BLaER1 treated with 17β-estradiol and CSF1 and Interleukin-3, amounts not matched to agents 10 nM and 100 nM (cell line): ENCODE measurements at regions not wholly inside any gene's neighbourhood (a gene's known extent, or its start where the extent isn't known, plus 50 kb on each side); places are given as distances from the start of the nearest gene placed in this dataset.

Experiments used
- H3K27ac ChIP-seq, 11 experiments: shearing (Covaris generic); formaldehyde crosslinking; 2 replicates each; pipeline ENCODE4 v1.8.1; 2022
- H3K27me3 ChIP-seq, 11 experiments: shearing (Covaris generic); formaldehyde crosslinking; 2 replicates each; pipeline ENCODE4 v1.8.1; 2022
- H3K36me3 ChIP-seq, 11 experiments: shearing (Covaris generic); formaldehyde crosslinking; 2 replicates each; pipeline ENCODE4 v1.8.1; 2022
- H3K4me1 ChIP-seq, 10 experiments: shearing (Covaris generic); formaldehyde crosslinking; 2 replicates each; pipeline ENCODE4 v1.8.1; 2022
- H3K4me2 ChIP-seq, 11 experiments: shearing (Covaris generic); formaldehyde crosslinking; 2 replicates each; pipeline ENCODE4 v1.8.1; 2022
- H3K4me3 ChIP-seq, 10 experiments: shearing (Covaris generic); formaldehyde crosslinking; 2 replicates each; pipeline ENCODE4 v1.8.1; 2022
- H3K9ac ChIP-seq, 11 experiments: shearing (Covaris generic); formaldehyde crosslinking; 2 replicates each; pipeline ENCODE4 v1.8.1; 2022
- H3K9me3 ChIP-seq, 11 experiments: shearing (Covaris generic); formaldehyde crosslinking; replicated peaks in 1 of 11; 2 replicates each; pipeline ENCODE4 v1.8.1; 2022
- H4K20me1 ChIP-seq, 11 experiments: shearing (Covaris generic); formaldehyde crosslinking; 2 replicates each; pipeline ENCODE4 v1.8.1; 2022
- Cebpa-rat ChIP-seq, 11 experiments: shearing (Covaris generic); IDR thresholded peaks; 2 replicates each; pipeline ENCODE4 v1.8.1; 2022

- H3K27me3 ChIP-seq: no peaks in the 10 kb centered on the region
- TF ChIP-seq Cebpa-rat (IDR thresholded peaks at IDR 0.05): no peak
- peak overlapping the region in 1 of 11 experiments; percentile 2; a peak in 2 of 22 replicates for H3K27ac ChIP-seq
- H3K9ac ChIP-seq: no peak overlapping the region; a peak in 1 of 22 replicates
- H3K9me3 ChIP-seq: no peaks in the 10 kb centered on the region
- peak overlapping the region in 3 of 11 experiments; percentile 18 to 70 (median 64); a peak in 5 of 22 replicates for H3K4me2 ChIP-seq
- no peaks in the 10 kb centered on the region for H3K36me3 ChIP-seq
- no peaks in the 10 kb centered on the region for H4K20me1 ChIP-seq
- no peak overlapping the region for H3K4me3 ChIP-seq
- H3K4me1 ChIP-seq: peaks cover 0 to 81% (median 0%) of the 10 kb centered on the region in 10 experiments; a peak in 6 of 20 replicates
Measured at GRCh38 chr13:52950436-52950956, 78.1 kb upstream of the OLFM4 start.

- no peak overlapping the region for H3K4me3 ChIP-seq
- H4K20me1 ChIP-seq: no peaks in the 10 kb centered on the region
- TF ChIP-seq Cebpa-rat (IDR thresholded peaks at IDR 0.05): no peak
- no peak overlapping the region for H3K27ac ChIP-seq
- H3K27me3 ChIP-seq: no peaks in the 10 kb centered on the region
- H3K4me1 ChIP-seq: peaks cover 0 to 86% (median 0%) of the 10 kb centered on the region in 10 experiments; a peak in 6 of 20 replicates
- H3K4me2 ChIP-seq: peak overlapping the region in 2 of 11 experiments; percentile 64 to 70; a peak in 4 of 22 replicates
- no peaks in the 10 kb centered on the region for H3K9me3 ChIP-seq
- no peaks in the 10 kb centered on the region for H3K36me3 ChIP-seq
- no peak overlapping the region for H3K9ac ChIP-seq
Measured at GRCh38 chr13:52949742-52950141, 78.9 kb upstream of the OLFM4 start.

- no peak overlapping the region for H3K27ac ChIP-seq
- no peak overlapping the region for H3K4me3 ChIP-seq
- no peak for TF ChIP-seq Cebpa-rat (IDR thresholded peaks at IDR 0.05)
- peak overlapping the region in 2 of 11 experiments; percentile 2 to 64; a peak in 1 of 22 replicates for H3K4me2 ChIP-seq
- H3K36me3 ChIP-seq: no peaks in the 10 kb centered on the region
- H3K4me1 ChIP-seq: peaks cover 0 to 93% (median 0%) of the 10 kb centered on the region in 10 experiments; a peak in 6 of 20 replicates
- no peaks in the 10 kb centered on the region for H3K27me3 ChIP-seq
- H3K9ac ChIP-seq: no peak overlapping the region
- no peaks in the 10 kb centered on the region for H4K20me1 ChIP-seq
- no peaks in the 10 kb centered on the region for H3K9me3 ChIP-seq
Measured at GRCh38 chr13:52949044-52949443, 79.6 kb upstream of the OLFM4 start.

GRCh38 chr13:52947921-52948373 is 80.7 kb upstream of the OLFM4 start:
- Histone ChIP-seq H3K4me1 (peaks cover 0 to 98% (median 0%) of the 10 kb centered on the region in 10 experiments; a peak in 6 of 20 replicates), H3K9me3 (no peaks in the 10 kb centered on the region), H3K9ac (no peak overlapping the region), H3K4me3 (no peak overlapping the region), H3K4me2 (peak overlapping the region in 3 of 11 experiments; percentile 10 to 82 (median 59); a peak in 4 of 22 replicates), H3K36me3 (no peaks in the 10 kb centered on the region), H3K27ac (peak overlapping the region in 2 of 11 experiments; percentile 24 to 29; a peak in 2 of 22 replicates), H3K27me3 (no peaks in the 10 kb centered on the region), H4K20me1 (no peaks in the 10 kb centered on the region)
- no peak for TF ChIP-seq Cebpa-rat (IDR thresholded peaks at IDR 0.05)

- H3K9me3 ChIP-seq: no peaks in the 10 kb centered on the region
- H3K9ac ChIP-seq: no peak overlapping the region
- no peaks in the 10 kb centered on the region for H4K20me1 ChIP-seq
- no peaks in the 10 kb centered on the region for H3K36me3 ChIP-seq
- peaks cover 0 to 98% (median 0%) of the 10 kb centered on the region in 10 experiments; a peak in 6 of 20 replicates for H3K4me1 ChIP-seq
- no peak overlapping the region for H3K4me3 ChIP-seq
- no peak for TF ChIP-seq Cebpa-rat (IDR thresholded peaks at IDR 0.05)
- H3K27ac ChIP-seq: peak overlapping the region in 1 of 11 experiments; percentile 19; a peak in 1 of 22 replicates
- H3K27me3 ChIP-seq: no peaks in the 10 kb centered on the region
- H3K4me2 ChIP-seq: peak overlapping the region in 3 of 11 experiments; percentile 39 to 82 (median 78); a peak in 6 of 22 replicates
Measured at GRCh38 chr13:52945348-52945747, 83.3 kb upstream of the OLFM4 start.

GRCh38 chr13:52944697-52945096 is 83.9 kb upstream of the OLFM4 start:
- H4K20me1 ChIP-seq: no peaks in the 10 kb centered on the region
- H3K4me3 ChIP-seq: no peak overlapping the region
- peaks cover 0 to 93% (median 0%) of the 10 kb centered on the region in 10 experiments; a peak in 6 of 20 replicates for H3K4me1 ChIP-seq
- no peak overlapping the region for H3K9ac ChIP-seq
- no peaks in the 10 kb centered on the region for H3K27me3 ChIP-seq
- peak overlapping the region in 3 of 11 experiments; percentile 39 to 82 (median 78); a peak in 6 of 22 replicates for H3K4me2 ChIP-seq
- no peak overlapping the region; a peak in 1 of 22 replicates for H3K27ac ChIP-seq
- H3K36me3 ChIP-seq: no peaks in the 10 kb centered on the region
- no peak for TF ChIP-seq Cebpa-rat (IDR thresholded peaks at IDR 0.05)
- H3K9me3 ChIP-seq: no peaks in the 10 kb centered on the region

GRCh38 chr13:52938065-52938464 is 89.6 kb upstream of the PCDH8 start:
- Histone ChIP-seq H3K4me1 (peaks cover 0 to 39% (median 0%) of the 10 kb centered on the region in 10 experiments; a peak in 4 of 20 replicates), H4K20me1 (no peaks in the 10 kb centered on the region), H3K9ac (no peak overlapping the region), H3K27me3 (no peaks in the 10 kb centered on the region), H3K27ac (no peak overlapping the region), H3K4me3 (no peak overlapping the region), H3K36me3 (no peaks in the 10 kb centered on the region), H3K9me3 (no peaks in the 10 kb centered on the region), H3K4me2 (no peak overlapping the region)
- no peak for TF ChIP-seq Cebpa-rat (IDR thresholded peaks at IDR 0.05)

GRCh38 chr13:52936806-52937205 is 88.4 kb upstream of the PCDH8 start:
- Histone ChIP-seq H3K4me3 (no peak overlapping the region), H3K4me2 (no peak overlapping the region), H3K27me3 (no peaks in the 10 kb centered on the region), H3K9ac (no peak overlapping the region), H4K20me1 (no peaks in the 10 kb centered on the region), H3K4me1 (peaks cover 0 to 27% (median 0%) of the 10 kb centered on the region in 10 experiments; a peak in 4 of 20 replicates), H3K9me3 (no peaks in the 10 kb centered on the region), H3K27ac (no peak overlapping the region), H3K36me3 (no peaks in the 10 kb centered on the region)
- TF ChIP-seq Cebpa-rat (IDR thresholded peaks at IDR 0.05): no peak

GRCh38 chr13:52934258-52934657 is 85.8 kb upstream of the PCDH8 start:
- Histone ChIP-seq H3K27me3 (no peaks in the 10 kb centered on the region), H3K4me3 (no peak overlapping the region), H3K36me3 (no peaks in the 10 kb centered on the region), H3K9me3 (no peaks in the 10 kb centered on the region), H3K4me2 (0 out of 22 replicates have a peak overlapping the region, but pooled peaks of 1 of the 11 experiments have one; percentile 10), H3K27ac (no peak overlapping the region), H3K4me1 (peaks cover 0 to 10% (median 0%) of the 10 kb centered on the region in 10 experiments; a peak in 1 of 20 replicates), H3K9ac (no peak overlapping the region), H4K20me1 (no peaks in the 10 kb centered on the region)
- TF ChIP-seq Cebpa-rat (IDR thresholded peaks at IDR 0.05): no peak
